ENCODE measurements at regions not wholly inside any gene's neighbourhood (a gene's known extent, or its start where the extent isn't known, plus 50 kb on each side); places are given as distances from the start of the nearest gene placed in this dataset.

DNA sequence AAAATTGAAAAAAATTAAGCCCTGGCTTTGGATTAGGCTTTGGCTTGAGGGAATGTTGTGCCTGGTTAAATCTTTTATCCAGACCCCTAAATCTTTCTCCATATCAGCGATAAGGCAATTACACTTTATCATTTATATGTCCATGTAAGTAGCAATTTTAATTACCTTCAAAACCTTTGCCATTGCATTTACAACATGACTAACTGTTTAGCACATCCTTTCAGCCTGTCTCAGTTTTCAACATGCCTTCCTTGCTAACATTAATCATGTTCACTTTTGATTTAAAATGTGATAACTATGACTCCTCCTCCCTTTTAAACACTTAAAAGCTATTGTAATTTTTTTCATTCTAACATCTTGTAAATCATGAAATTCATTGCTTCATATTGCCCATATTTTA lies 583.7 kb downstream of the SLITRK1 start (continued):
- no peak for TF ChIP-seq E4F1 (IDR thresholded peaks at IDR 0.05; ENCODE audit: borderline replicate concordance, partially characterized antibody)
- TF ChIP-seq KDM1A (IDR thresholded peaks at IDR 0.05; ENCODE audit: borderline replicate concordance), result no peak

GRCh38 chr13:83297586-83298290 lies 584.5 kb downstream of the SLITRK1 start:
- TF ChIP-seq MYB (IDR thresholded peaks at IDR 0.05; ENCODE audit: borderline replicate concordance, low read depth, low read length) (no peak), SKIL (IDR thresholded peaks at IDR 0.05; ENCODE audit: low read depth, poor library complexity, severe bottlenecking) (no peak)
- no peak for FAIRE-seq
- no peak for ATAC-seq
- ChIA-PET SMC1A (ENCODE audit: uncharacterized antibody, unreplicated experiment) (interaction anchor here (0.6 kb wide), 2 partner anchors 15 to 35 kb away, joined by 3 read pairs; no protein-coding TSS in a partner anchor), CTCF (no interaction called here), RAD21 (ENCODE audit: unreplicated experiment) (no interaction called here), POLR2A (no interaction called here)
- Histone ChIP-seq H3K4me3 (no peak overlapping the region), H3K9ac (ENCODE audit: control insufficient read depth, insufficient read depth, low read length) (no peak overlapping the region), H3K36me3 (ENCODE audit: control insufficient read depth in 2 of 2, insufficient read depth in 2 of 2, low read length in 1 of 2) (no peaks in the 10 kb centered on the region), H3K4me1 (ENCODE audit: control insufficient read depth, insufficient read depth, low read length) (no peaks in the 10 kb centered on the region), H4K20me1 (ENCODE audit: control insufficient read depth, insufficient read depth) (no peaks in the 10 kb centered on the region), H3K9me3 (replicated peaks; ENCODE audit: control insufficient read depth, insufficient read depth, low read length) (no peaks in the 10 kb centered on the region), H3K27ac (ENCODE audit: control insufficient read depth, insufficient read depth) (no peak overlapping the region), H3K79me2 (ENCODE audit: control insufficient read depth, insufficient read depth, low read length) (no peaks in the 10 kb centered on the region), H3K27me3 (replicated peaks in 1 of 2; ENCODE audit: control insufficient read depth in 2 of 2, insufficient read depth in 2 of 2, low read length in 1 of 2) (no peaks in the 10 kb centered on the region), H3K4me2 (ENCODE audit: control insufficient read depth, insufficient read depth) (no peak overlapping the region), H2AFZ (ENCODE audit: control insufficient read depth, low read depth, low read length) (no peak overlapping the region)
- 2% methylated on average over 8 of the region's 8 CpGs for WGBS (ENCODE audit: insufficient coverage, insufficient replicate concordance, low lambda C conversion rate, missing lambda C conversion rate)
- in situ Hi-C loops (cut with MboI) (no loop called here), intact Hi-C loops (cut with micrococcal nuclease; ENCODE audit: unreplicated experiment) (no loop called here)
- DNase-seq (ENCODE audit: low read depth, low spot score), result no peak
- BruUV-seq (replicated peaks), result no TSS peak

Data from GM12878 (cell line).